Adrenal gland (tissue), 5 donors: ENCODE measurements at regions not wholly inside any gene's neighbourhood (a gene's known extent, or its start where the extent isn't known, plus 50 kb on each side); places are given as distances from the start of the nearest gene placed in this dataset.

Experiments
- POLR2A ChIP-seq, 2 donors: fragments of 450-650 bp; IDR thresholded peaks; one replicate each; pipeline ENCODE4 v1.6.1; 2017; ENCODE audit warnings: antibody characterized with exemption in 2 of 2, mild to moderate bottlenecking in 2 of 2, moderate library complexity in 1 of 2
- TF ChIP-seq, protein P1 (sequence below), 6 experiments: fragments of 450-650 bp in 4 of 6; fragments of 200-600 bp in 2 of 6; sonication (generic) in 1 of 6; IDR thresholded peaks; 1 replicate in 5 of 6; 2 replicates in 1 of 6; pipeline versions ENCODE4 v1.5.1 to v1.8.0; 2016 to 2021; ENCODE audit warnings: antibody characterized with exemption in 6 of 6, mild to moderate bottlenecking in 2 of 6, moderate library complexity in 1 of 6
- donor health status: DM: no; HTN: no; CAD: no.

DNA sequence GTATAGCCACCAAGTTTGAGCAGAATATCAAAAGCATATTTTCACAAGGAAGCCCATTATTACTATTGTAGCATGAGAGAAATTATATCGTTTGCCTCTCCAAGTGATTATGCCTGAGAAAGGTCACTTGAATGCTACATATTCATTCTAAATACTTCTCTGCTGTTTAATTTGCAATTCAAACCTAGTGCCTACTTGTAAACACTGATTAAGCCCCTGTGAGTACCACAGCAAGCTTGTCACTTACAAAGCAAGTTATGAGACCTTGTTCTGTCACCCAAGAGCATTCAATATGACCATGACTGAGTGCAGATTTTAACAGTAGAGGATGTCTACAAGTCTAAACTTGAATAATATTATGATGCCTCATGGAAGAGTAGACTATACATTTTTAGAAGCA is 124.7 kb upstream of the SSTR1 start:
- no peak for TF ChIP-seq POLR2A (IDR thresholded peaks at IDR 0.05)
- TF ChIP-seq, protein P1, sequence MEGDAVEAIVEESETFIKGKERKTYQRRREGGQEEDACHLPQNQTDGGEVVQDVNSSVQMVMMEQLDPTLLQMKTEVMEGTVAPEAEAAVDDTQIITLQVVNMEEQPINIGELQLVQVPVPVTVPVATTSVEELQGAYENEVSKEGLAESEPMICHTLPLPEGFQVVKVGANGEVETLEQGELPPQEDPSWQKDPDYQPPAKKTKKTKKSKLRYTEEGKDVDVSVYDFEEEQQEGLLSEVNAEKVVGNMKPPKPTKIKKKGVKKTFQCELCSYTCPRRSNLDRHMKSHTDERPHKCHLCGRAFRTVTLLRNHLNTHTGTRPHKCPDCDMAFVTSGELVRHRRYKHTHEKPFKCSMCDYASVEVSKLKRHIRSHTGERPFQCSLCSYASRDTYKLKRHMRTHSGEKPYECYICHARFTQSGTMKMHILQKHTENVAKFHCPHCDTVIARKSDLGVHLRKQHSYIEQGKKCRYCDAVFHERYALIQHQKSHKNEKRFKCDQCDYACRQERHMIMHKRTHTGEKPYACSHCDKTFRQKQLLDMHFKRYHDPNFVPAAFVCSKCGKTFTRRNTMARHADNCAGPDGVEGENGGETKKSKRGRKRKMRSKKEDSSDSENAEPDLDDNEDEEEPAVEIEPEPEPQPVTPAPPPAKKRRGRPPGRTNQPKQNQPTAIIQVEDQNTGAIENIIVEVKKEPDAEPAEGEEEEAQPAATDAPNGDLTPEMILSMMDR (IDR thresholded peaks at IDR 0.05) = no peak
